Uterus (tissue), 3 donors: ENCODE measurements at regions not wholly inside any gene's neighbourhood (a gene's known extent, or its start where the extent isn't known, plus 50 kb on each side); places are given as distances from the start of the nearest gene placed in this dataset.

Experiments
- DNase-seq, 2 donors: peaks; one replicate each; pipeline ENCODE4 v3.0.0-alpha.2; 2019 to 2020
- H3K27ac ChIP-seq, 2 donors: fragments of 200-600 bp; sonication (generic); 1 replicate in 1 of 2; 2 replicates in 1 of 2; pipeline ENCODE4 v1.5.1; 2016 to 2018
- H3K27me3 ChIP-seq, 2 donors: fragments of 200-600 bp; sonication (generic); one replicate each; pipeline ENCODE4 v1.5.1; 2018 to 2019; ENCODE audit warnings: control low read depth in 1 of 2
- H3K36me3 ChIP-seq, 2 donors: fragments of 200-600 bp; sonication (generic); one replicate each; pipeline ENCODE4 v1.5.1; 2019; ENCODE audit warnings: control low read depth in 1 of 2
- H3K4me1 ChIP-seq, 2 donors: fragments of 200-600 bp; sonication (generic); one replicate each; pipeline ENCODE4 v1.5.1; 2018 to 2019; ENCODE audit warnings: control low read depth in 1 of 2
- H3K4me3 ChIP-seq, 2 donors: fragments of 200-600 bp; sonication (generic); 1 replicate in 1 of 2; 2 replicates in 1 of 2; pipeline ENCODE4 v1.5.1; 2018 to 2019; ENCODE audit warnings: mild to moderate bottlenecking in 1 of 2
- H3K9me3 ChIP-seq, 2 donors: fragments of 200-600 bp; sonication (generic); one replicate each; pipeline ENCODE4 v1.5.1; 2019; ENCODE audit warnings: control low read depth in 1 of 2
- CTCF ChIP-seq, 4 experiments: fragments of 200-600 bp in 2 of 4; fragments of 450-650 bp in 2 of 4; sonication (generic) in 2 of 4; IDR thresholded peaks; one replicate each; pipeline ENCODE4 v1.5.1; 2016 to 2019; ENCODE audit warnings: antibody characterized with exemption in 4 of 4, mild to moderate bottlenecking in 2 of 4, moderate library complexity in 1 of 4
- POLR2A ChIP-seq, 2 donors: fragments of 450-650 bp; IDR thresholded peaks; one replicate each; pipeline ENCODE4 v1.6.1; 2016; ENCODE audit warnings: antibody characterized with exemption in 2 of 2, mild to moderate bottlenecking in 1 of 2, moderate library complexity in 1 of 2
- intact Hi-C: fragments of 100-400 bp; cut with DNase I; formaldehyde crosslinking; loops from one replicate; pipeline ENCODE4 v1.15.1; 2023; ENCODE audit warnings: low total_unique reads
- donor health status: DM: yes; HTN: yes; CAD: no.

GRCh38 chr1:87759421-87760087 lies 430.9 kb downstream of the LMO4 start:
- H3K4me1 ChIP-seq: no peaks in the 10 kb centered on the region
- H3K9me3 ChIP-seq: no peaks in the 10 kb centered on the region
- DNase-seq: no peak
- H3K4me3 ChIP-seq: no peak overlapping the region
- intact Hi-C loops: no loop called here
- H3K27me3 ChIP-seq: no peaks in the 10 kb centered on the region
- H3K27ac ChIP-seq: no peak overlapping the region
- H3K36me3 ChIP-seq: no peaks in the 10 kb centered on the region
- no peak for TF ChIP-seq POLR2A (IDR thresholded peaks at IDR 0.05)
- TF ChIP-seq CTCF (IDR thresholded peaks at IDR 0.05): no peak

DNA sequence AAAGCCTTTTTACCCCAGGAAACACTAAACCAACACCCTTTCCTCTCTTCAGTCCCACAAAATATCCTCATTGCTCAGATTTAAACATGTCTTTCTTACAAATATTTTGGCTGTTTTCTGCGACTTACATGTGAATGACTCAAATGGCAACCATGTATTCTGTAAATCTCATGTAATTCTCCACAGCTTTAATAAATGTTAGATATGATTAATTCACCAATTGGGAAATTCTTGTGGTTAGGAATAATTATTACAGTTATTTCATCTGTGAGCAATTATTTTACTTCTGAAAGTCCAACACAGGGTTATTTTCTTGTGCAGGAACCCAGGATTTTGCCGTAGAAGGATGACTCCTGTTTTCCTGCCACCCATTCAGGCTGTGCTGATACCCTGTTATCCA lies 431.5 kb downstream of the LMO4 start:
- no peak for DNase-seq
- H3K4me1 ChIP-seq: no peaks in the 10 kb centered on the region
- TF ChIP-seq CTCF (IDR thresholded peaks at IDR 0.05) (no peak), POLR2A (IDR thresholded peaks at IDR 0.05) (no peak)
- no peak overlapping the region for H3K27ac ChIP-seq
- no peaks in the 10 kb centered on the region for H3K27me3 ChIP-seq
- no peak overlapping the region for H3K4me3 ChIP-seq
- H3K9me3 ChIP-seq: no peaks in the 10 kb centered on the region
- H3K36me3 ChIP-seq: no peaks in the 10 kb centered on the region
- intact Hi-C loops: no loop called here

- H3K27ac ChIP-seq: no peak overlapping the region
Measured at GRCh38 chr1:87760654-87761053, 432.0 kb downstream of the LMO4 start.

GRCh38 chr1:87763483-87763882 lies 434.8 kb downstream of the LMO4 start:
- intact Hi-C loops: no loop called here
- no peaks in the 10 kb centered on the region for H3K27me3 ChIP-seq
- no peaks in the 10 kb centered on the region for H3K36me3 ChIP-seq
- no peaks in the 10 kb centered on the region for H3K9me3 ChIP-seq
- DNase-seq: no peak
- H3K4me1 ChIP-seq: no peaks in the 10 kb centered on the region
- H3K4me3 ChIP-seq: no peak overlapping the region
- TF ChIP-seq POLR2A (IDR thresholded peaks at IDR 0.05) (no peak), CTCF (IDR thresholded peaks at IDR 0.05) (no peak)
- no peak overlapping the region for H3K27ac ChIP-seq

More at GRCh38 chr1:87760654-87761053, 432.0 kb downstream of the LMO4 start:
- H3K4me3 ChIP-seq: no peak overlapping the region
- no peaks in the 10 kb centered on the region for H3K36me3 ChIP-seq
- H3K9me3 ChIP-seq: no peaks in the 10 kb centered on the region
- H3K4me1 ChIP-seq: no peaks in the 10 kb centered on the region
- intact Hi-C loops: no loop called here
- no peaks in the 10 kb centered on the region for H3K27me3 ChIP-seq
- no peak for DNase-seq
- TF ChIP-seq POLR2A (IDR thresholded peaks at IDR 0.05): no peak
- TF ChIP-seq CTCF (IDR thresholded peaks at IDR 0.05): no peak

- TF ChIP-seq CTCF (IDR thresholded peaks at IDR 0.05) (no peak), POLR2A (IDR thresholded peaks at IDR 0.05) (no peak)
- no peaks in the 10 kb centered on the region for H3K27me3 ChIP-seq
- no peaks in the 10 kb centered on the region for H3K9me3 ChIP-seq
- no peaks in the 10 kb centered on the region for H3K4me1 ChIP-seq
- H3K36me3 ChIP-seq: no peaks in the 10 kb centered on the region
- H3K4me3 ChIP-seq: no peak overlapping the region
- DNase-seq: no peak
- H3K27ac ChIP-seq: no peak overlapping the region
- intact Hi-C loops: no loop called here
Measured at GRCh38 chr1:87765057-87765680, 436.5 kb downstream of the LMO4 start.
